ENCODE measurements at regions not wholly inside any gene's neighbourhood (a gene's known extent, or its start where the extent isn't known, plus 50 kb on each side); places are given as distances from the start of the nearest gene placed in this dataset.

- Histone ChIP-seq H3K9me3 (ENCODE audit: control insufficient read depth, low read length) (no peaks in the 10 kb centered on the region), H3K9ac (ENCODE audit: extremely low read depth, low read length, poor library complexity, severe bottlenecking) (no peak overlapping the region), H3K4me1 (ENCODE audit: control insufficient read depth, insufficient read depth, low read length) (peaks cover 8% of the 10 kb centered on the region), H3K4me3 (ENCODE audit: low read length) (no peak overlapping the region), H3K27ac (ENCODE audit: low read depth, low read length) (no peak overlapping the region), H3K27me3 (ENCODE audit: control insufficient read depth, insufficient read depth, low read length, poor library complexity, severe bottlenecking) (no peaks in the 10 kb centered on the region), H3K36me3 (ENCODE audit: control insufficient read depth, insufficient read depth, low read length) (no peaks in the 10 kb centered on the region)
- 84 to 99% methylated on average over 2 to 3 of the region's 3 CpGs for WGBS, 2 experiments (ENCODE audit: insufficient coverage in 1 of 2, insufficient read length in 1 of 2)
- TF ChIP-seq CTCF (conservative IDR thresholded peaks at IDR 0.05), result no peak
- peaks cover 3% of the 10 kb centered on the region for H3K27me3 Mint-ChIP-seq (ENCODE audit: insufficient read depth)
- H3K27ac Mint-ChIP-seq, result no peak overlapping the region
- H3K9me3 Mint-ChIP-seq, result no peaks in the 10 kb centered on the region
- H3K36me3 Mint-ChIP-seq (ENCODE audit: low read depth), result no peaks in the 10 kb centered on the region
- no peak overlapping the region for H3K4me3 Mint-ChIP-seq
- H3K4me1 Mint-ChIP-seq, result peaks cover 18% of the 10 kb centered on the region
- DNase-seq, result no peak
Observed at GRCh38 chr6:139641376-139641775, 266.9 kb upstream of the CITED2 start.

- H3K4me1 ChIP-seq (ENCODE audit: control insufficient read depth, insufficient read depth, low read length), result peaks cover 8% of the 10 kb centered on the region
- no peaks in the 10 kb centered on the region for H3K27me3 ChIP-seq (ENCODE audit: control insufficient read depth, insufficient read depth, low read length, poor library complexity, severe bottlenecking)
- no peak for DNase-seq
- H3K9ac ChIP-seq (ENCODE audit: extremely low read depth, low read length, poor library complexity, severe bottlenecking), result no peak overlapping the region
- no peaks in the 10 kb centered on the region for H3K36me3 ChIP-seq (ENCODE audit: control insufficient read depth, insufficient read depth, low read length)
- peaks cover 3% of the 10 kb centered on the region for H3K27me3 Mint-ChIP-seq (ENCODE audit: insufficient read depth)
- no peak overlapping the region for H3K4me3 Mint-ChIP-seq
- no peaks in the 10 kb centered on the region for H3K36me3 Mint-ChIP-seq (ENCODE audit: low read depth)
- no peak overlapping the region for H3K27ac ChIP-seq (ENCODE audit: low read depth, low read length)
- no peak overlapping the region for H3K4me3 ChIP-seq (ENCODE audit: low read length)
- H3K4me1 Mint-ChIP-seq, result peaks cover 18% of the 10 kb centered on the region
- 99% methylated on average over 4 of the region's 4 CpGs; no CpG with 5 or more reads in 1 of the 2 experiments for WGBS, 2 experiments (ENCODE audit: insufficient coverage in 1 of 2, insufficient read length in 1 of 2)
- H3K27ac Mint-ChIP-seq, result no peak overlapping the region
- H3K9me3 ChIP-seq (ENCODE audit: control insufficient read depth, low read length), result no peaks in the 10 kb centered on the region
- H3K9me3 Mint-ChIP-seq, result no peaks in the 10 kb centered on the region
- no peak for TF ChIP-seq CTCF (conservative IDR thresholded peaks at IDR 0.05)
Observed at GRCh38 chr6:139640921-139641320, 266.5 kb upstream of the CITED2 start.

GRCh38 chr6:139640448-139640847 lies 266.0 kb upstream of the CITED2 start:
- H3K27me3 ChIP-seq (ENCODE audit: control insufficient read depth, insufficient read depth, low read length, poor library complexity, severe bottlenecking), result no peaks in the 10 kb centered on the region
- no peaks in the 10 kb centered on the region for H3K9me3 Mint-ChIP-seq
- H3K9me3 ChIP-seq (ENCODE audit: control insufficient read depth, low read length), result no peaks in the 10 kb centered on the region
- no peaks in the 10 kb centered on the region for H3K36me3 Mint-ChIP-seq (ENCODE audit: low read depth)
- TF ChIP-seq CTCF (conservative IDR thresholded peaks at IDR 0.05), result no peak
- H3K4me3 ChIP-seq (ENCODE audit: low read length), result no peak overlapping the region
- 97% methylated on average over 3 of the region's 3 CpGs; no CpG with 5 or more reads in 1 of the 2 experiments for WGBS, 2 experiments (ENCODE audit: insufficient coverage in 1 of 2, insufficient read length in 1 of 2)
- H3K9ac ChIP-seq (ENCODE audit: extremely low read depth, low read length, poor library complexity, severe bottlenecking), result no peak overlapping the region
- peaks cover 18% of the 10 kb centered on the region for H3K4me1 Mint-ChIP-seq
- peaks cover 8% of the 10 kb centered on the region for H3K4me1 ChIP-seq (ENCODE audit: control insufficient read depth, insufficient read depth, low read length)
- H3K4me3 Mint-ChIP-seq, result no peak overlapping the region
- H3K27ac Mint-ChIP-seq, result no peak overlapping the region
- H3K27ac ChIP-seq (ENCODE audit: low read depth, low read length), result no peak overlapping the region
- no peak for DNase-seq
- H3K27me3 Mint-ChIP-seq (ENCODE audit: insufficient read depth), result peaks cover 3% of the 10 kb centered on the region
- no peaks in the 10 kb centered on the region for H3K36me3 ChIP-seq (ENCODE audit: control insufficient read depth, insufficient read depth, low read length)

All from endodermal cell (in vitro differentiated cells).